ENCODE measurements at regions not wholly inside any gene's neighbourhood (a gene's known extent, or its start where the extent isn't known, plus 50 kb on each side); places are given as distances from the start of the nearest gene placed in this dataset.

- no peak for TF ChIP-seq CTCF (IDR thresholded peaks at IDR 0.05)
- no peak for TF ChIP-seq POLR2A (IDR thresholded peaks at IDR 0.05)
Measured at GRCh38 chr6:44053760-44054556, 73.3 kb downstream of the MRPL14 start.
